Fibroblast of the conjunctiva (primary cell): ENCODE measurements at regions not wholly inside any gene's neighbourhood (a gene's known extent, or its start where the extent isn't known, plus 50 kb on each side); places are given as distances from the start of the nearest gene placed in this dataset.
"Not testable (repeated sequence)": the region's sequence is repeated elsewhere in the genome, so short reads cannot be mapped to it uniquely, and the experiment has no call there.

ENCODE experiments used
- DNase-seq: peaks from one replicate; pipeline ENCODE4 v3.0.0-alpha.2; 2010; ENCODE audit warnings: low read depth

DNA sequence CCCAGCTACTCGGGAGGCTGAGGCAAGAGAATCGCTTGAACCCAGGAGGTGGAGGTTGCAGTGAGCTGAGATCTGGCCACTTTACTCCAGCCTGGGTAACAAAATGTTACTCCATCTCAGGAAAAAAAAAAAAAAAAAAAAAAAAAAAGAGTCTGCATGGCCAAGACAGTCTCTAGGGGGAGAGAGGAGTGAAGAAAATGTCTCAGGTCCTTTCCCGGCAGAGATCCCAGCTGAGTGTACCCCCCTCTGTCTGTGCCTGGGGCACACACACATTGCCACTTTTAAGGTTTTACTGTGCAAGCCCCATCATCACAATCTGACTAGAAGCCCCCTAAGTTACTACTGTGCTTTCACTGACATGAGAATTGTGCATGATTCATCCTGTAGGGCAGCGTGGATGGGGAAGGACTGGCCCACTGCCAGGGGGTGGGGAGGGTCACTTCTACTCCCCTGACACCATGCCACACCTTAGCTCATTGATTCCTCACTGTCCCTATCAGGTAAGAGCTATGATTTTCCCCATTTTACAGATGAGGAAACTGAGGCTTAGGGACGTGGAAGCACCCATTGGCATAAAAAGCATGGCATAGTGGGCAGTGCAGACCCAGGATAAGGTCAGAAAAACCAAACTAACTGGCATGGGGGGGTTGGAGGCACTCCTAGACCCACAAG is 102.3 kb upstream of the LARP1 start:
- no peak for DNase-seq

DNA sequence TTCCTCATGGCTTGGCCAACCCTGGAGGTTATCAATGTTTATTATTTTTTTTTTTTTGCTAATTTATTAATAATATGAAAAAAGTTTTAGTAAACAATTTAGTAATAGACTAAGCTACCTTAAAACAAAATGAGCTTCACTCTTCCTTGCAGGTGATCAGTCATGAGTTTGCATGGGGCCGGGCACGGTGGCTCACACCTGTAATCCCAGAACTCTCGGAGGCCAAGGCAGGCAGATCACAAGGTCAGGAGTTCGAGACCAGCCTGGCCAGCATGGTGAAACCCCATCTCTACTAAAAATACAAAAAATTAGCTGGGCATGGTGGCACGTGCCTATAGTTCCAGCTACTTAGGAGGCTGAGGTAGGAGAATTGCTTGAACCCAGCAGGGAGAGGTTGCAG is 103.4 kb upstream of the LARP1 start:
- not testable (repeated sequence) for DNase-seq

DNA sequence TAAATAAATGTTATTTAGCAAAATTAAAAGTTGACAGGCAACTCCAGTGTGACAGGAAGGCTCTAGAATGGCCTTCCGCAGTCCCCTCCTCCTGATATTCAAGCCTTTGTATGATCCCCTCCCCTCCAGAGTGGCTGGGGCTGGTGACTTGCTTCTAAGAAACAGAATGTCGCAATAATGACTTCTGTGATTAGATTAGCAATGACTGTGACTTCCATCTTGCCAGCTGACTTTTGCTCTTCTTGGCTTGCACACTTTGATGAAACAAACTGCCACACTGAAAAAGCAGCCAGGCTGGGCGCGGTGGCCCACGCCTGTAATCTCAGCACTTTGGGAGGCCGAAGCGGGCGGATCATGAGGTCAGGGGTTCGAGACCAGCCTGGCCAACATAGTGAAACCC is 106.5 kb upstream of the LARP1 start:
- DNase-seq = no peak

DNA sequence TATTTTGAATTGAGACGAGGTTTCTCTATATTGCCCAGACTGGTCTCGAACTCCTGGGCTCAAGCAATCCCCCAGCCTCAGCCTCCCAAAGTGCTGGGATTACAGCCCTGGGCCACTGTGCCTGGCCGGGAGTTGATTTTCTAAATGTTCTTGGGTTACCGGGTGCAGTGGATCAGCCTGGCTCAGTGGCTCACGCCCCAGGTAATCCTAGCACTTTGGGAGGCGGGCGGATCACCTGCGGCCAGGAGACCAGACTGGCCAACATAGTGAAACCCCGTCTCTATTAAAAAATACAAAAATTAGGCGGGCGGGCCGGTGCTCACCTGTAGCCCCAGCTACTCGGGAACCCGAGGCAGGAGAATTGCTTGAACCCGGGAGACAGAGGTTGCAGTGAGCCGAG is 106.9 kb upstream of the LARP1 start:
- DNase-seq = no peak

DNA sequence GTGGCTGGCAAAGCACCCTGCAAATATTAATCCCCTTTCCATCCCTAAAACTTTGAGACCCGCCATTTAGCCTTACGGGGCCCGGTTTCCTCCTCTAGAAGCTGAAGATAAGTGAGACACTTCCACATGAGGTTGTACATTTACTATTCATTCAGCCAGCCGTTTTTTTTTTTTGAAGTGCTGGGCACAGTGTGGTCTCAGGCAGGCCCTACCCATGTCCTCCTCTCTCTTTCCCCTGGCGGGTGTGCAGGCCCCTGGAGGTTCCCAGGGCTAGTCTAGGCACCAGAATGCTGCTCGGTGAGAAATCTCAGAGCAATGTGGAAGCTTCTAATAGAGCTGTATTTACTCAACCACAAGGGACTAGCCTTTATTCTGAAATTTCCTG is 107.4 kb upstream of the LARP1 start:
- no peak for DNase-seq

DNA sequence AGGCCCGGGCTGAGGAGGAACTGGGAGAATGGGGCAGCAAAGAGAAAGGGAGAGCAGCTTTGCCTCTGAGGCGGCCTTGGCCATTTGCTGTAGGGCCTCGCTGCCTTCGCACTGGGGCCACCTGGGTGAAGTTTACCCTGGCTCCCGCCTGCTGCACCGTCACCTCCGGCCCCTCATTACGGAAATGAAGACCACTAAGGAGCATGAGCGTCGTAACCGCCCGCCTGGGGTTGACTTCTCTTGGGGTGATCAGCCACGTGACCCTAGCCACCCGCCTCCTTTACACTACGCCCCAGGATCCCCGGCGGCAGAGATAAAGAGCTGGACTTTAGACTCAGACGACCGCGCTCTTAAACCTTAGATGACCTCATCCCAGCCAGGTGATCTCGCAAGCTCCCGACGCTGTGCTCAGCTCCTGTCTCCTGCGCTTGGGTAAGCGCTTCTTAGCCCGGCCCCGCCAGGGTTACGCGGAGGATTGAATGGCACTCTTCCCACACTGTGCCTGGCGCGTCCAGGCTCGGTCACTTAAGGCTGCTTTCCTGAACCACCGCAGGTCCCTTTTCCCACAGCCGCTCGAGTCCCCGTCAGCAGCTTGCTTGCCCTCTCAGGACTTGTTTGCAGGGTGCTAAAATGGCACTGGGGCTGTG is 107.9 kb upstream of the LARP1 start:
- no peak for DNase-seq

DNA sequence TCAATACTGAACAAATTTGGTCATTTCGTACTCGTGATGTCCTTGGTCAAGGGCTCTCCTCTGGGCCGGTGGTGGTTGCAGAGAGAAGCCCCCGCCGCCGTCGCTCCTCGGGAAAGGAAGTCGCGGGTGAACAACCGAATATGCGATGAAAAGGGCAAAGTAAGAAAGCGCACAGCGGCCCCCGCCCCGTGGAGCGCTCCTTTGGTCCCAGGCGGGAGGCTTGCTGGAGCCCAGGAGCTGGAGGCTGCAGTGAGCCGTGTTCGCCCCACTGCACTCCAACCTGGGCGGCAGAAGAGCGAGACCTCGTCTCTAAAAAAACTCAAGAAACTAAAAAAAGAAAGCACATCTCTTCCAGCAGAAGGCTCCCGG is 108.4 kb upstream of the LARP1 start:
- no peak for DNase-seq

DNA sequence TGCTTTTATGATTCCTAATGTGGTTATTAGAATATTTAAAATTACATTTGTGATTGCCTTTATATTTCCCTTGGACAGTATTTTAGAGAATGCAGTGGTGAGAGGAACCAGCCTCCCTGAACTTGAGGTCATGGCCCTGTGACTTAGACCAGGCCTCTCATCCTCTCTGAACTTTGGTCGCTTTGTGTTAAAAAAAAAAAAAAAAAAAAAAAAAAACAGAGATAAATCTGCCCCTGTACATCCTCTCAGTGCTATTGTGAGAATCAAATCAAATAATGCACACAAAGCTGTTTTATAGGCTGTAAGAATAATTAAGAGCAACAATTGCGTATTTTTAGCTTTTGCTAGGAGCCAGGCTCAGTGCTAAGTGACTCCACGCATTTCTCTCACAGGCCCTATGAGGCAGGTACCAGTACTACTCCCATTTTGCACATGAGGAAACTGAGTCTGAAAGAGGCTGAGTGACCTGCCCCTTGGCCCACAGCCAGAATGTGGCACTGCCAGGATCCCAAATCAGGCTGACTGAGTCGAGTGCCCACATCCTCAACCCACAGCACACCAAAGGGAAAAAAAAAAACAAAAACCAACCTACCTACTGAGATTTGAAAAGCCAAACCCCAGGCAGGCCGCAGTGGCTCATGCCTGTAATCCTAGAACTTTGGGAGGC is 110.3 kb upstream of the LARP1 start:
- DNase-seq = no peak

DNA sequence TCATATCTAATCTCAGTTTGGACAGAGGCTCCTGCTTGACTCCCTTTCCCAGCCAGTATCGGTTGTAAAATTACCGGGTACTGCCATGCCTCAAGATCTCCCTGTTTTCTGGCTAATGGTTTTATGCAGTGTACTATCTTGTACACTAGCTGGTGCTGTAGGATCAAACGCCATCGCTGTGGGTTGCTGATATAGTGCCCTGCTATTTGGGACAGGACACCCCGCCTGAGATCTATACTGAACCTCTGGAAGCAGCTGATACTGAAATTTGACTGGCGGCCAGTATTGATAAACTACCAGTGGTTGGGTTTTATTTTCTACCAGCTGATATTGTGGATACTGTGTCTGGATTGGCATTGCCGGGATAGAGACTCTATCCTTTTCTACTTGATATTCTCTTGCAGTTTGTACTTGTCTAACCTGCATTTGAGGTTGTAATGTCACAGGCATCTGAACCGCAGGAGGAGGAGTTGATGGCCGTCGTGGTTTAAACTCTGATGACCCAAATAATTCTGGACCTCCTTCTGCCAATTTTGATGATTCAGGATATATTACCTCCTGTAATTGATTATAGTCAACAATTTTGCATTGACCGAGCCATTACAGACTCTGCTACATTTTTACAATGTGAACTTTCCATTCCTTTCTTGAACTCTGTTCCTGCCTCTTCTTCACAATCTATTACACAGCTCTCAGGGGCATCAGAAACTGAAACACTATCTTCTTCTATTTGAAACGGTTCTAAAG is 112.5 kb upstream of the LARP1 start:
- no peak for DNase-seq

DNA sequence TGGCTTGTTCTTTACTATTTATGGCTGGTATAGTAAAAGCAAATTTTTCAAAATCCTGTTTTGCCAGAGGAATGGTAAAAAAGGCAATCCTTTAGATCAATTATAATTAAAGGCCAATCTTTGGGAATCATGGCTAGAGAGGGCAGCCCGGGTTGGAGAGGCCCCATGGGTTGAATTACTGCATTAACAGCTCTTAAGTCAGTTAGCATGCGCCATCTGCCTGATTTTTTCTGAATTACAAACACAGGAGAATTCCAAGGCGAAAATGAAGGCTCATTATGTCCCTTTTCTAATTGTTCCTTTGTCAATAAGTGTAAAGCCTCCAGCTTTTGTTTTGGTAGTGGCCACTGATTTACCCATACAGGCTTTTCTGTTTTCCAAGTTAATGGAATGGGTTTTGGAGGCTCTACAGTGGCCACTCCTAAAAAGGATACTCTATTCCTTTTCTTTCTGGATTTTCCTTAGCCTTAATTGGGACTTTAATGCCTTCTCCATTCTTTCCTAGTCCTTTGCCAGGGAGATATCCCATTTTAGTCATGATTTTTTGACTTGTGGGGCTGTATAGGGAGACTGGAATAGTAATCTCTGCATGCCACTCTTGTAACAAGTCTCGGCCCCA is 114.9 kb upstream of the LARP1 start:
- DNase-seq = not testable (repeated sequence)

DNA sequence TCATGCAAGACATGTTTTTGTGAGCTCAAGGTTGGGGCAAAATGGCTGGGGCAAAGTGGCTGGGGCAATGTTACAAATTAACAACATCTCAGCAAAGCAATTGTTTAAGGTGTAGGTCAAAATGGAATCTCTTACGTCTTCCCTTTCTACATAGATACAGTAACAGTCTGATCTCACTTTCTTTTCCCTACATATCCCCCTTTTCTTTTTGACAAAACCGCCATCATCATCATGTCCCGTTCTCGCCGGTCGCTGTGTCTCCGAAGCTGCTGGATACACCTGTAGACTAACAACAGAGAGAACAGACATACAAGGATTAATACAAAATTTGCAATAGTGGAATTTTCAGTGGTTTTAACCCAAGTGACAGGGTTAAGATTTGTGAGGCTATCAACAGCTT is 118.4 kb upstream of the LARP1 start:
- not testable (repeated sequence) for DNase-seq

DNA sequence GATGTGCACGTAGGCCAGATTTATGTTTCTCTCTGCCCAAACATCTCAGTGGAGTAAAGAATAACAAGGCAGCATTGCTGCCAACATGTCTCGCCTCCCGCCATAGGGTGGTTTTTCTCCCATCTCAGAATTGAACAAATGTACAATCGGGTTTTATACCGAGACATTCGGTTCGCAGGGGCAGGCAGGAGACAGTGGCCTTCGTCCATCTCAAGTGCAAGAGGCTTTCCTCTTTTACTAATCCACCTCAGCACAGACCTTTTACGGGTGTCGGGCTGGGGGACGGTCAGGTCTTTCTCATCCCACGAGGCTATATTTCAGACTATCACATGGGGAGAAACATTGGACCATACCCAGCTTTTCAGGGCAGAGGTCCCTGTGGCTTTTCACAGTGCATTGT is 118.9 kb upstream of the LARP1 start:
- not testable (repeated sequence) for DNase-seq

DNA sequence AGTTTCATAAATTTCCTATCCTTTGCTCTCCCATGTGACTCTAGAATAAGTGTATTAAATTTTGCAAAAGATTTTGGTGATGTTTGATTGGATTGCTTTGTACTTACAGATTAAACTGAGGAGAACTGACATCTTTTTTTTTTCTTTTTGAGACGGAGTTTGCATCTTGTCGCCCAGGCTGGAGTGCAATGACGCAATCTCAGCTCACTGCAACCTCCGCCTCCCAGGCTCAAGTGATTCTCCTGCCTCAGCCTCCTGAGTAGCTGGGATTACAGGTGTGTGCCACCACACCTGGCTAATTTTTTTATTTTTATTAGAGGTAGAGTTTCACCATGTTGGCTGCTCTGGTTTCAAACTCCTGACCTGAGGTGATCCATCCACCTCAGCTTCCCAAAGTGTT is 121.4 kb upstream of the LARP1 start:
- DNase-seq = not testable (repeated sequence)

DNA sequence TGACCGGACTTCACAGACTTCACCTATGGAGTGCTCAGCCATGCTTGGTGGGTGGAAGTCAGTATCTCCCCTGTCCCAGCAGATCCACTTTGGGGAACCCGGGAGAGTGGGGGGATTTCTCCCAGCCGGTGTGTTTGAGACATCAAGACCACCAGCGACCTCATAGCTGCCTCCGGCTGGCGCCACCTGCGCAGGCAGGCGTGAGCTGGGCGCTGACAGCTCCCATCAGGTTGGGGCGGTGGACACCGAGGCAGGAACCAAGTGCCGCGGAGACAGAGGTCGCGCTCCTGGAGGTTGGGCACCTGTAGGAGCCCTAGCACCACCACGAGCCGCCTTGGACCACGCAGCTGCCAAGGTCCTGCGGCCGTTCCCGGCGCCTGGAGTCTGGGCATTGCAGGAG is 124.0 kb upstream of the LARP1 start:
- no peak for DNase-seq

DNA sequence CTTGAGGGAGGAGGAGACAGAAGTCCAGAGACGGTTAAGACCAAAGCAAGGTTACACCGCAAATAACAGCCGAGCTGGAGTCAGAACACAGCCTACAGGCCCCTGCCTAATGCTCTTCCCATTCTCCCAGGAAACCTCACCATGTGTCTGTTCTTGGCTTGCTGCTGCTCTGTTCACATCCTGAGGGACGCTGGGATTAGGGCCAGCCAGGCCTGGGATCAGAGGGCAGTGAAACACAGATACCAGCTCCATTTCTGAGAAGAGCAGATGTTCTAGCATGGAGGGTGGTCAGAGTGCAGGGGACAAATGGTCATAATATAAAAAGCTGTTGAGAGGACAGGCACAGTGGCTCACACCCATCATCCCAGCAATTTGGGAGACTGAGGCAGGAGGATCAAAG is 124.8 kb upstream of the LARP1 start:
- DNase-seq = no peak

DNA sequence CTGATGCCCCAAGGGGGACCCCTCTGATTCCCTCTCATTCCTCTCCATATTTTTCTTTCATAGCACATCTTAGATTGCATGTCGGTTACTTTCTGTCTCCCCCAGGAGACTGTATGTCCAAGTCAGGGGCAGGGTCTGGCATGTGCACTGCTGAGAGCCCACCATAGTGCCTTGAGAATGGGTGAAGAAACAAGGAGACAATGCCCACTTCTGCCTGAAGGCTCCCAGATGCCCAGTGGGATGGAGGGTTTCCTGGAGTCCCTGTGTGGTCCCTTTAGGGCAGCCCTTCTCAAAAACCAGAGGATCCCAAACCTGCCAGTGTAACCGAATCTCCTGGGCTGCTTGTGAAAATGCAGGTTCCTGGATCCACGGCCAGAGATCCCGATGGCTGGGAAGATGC is 126.5 kb upstream of the LARP1 start:
- DNase-seq = no peak

DNA sequence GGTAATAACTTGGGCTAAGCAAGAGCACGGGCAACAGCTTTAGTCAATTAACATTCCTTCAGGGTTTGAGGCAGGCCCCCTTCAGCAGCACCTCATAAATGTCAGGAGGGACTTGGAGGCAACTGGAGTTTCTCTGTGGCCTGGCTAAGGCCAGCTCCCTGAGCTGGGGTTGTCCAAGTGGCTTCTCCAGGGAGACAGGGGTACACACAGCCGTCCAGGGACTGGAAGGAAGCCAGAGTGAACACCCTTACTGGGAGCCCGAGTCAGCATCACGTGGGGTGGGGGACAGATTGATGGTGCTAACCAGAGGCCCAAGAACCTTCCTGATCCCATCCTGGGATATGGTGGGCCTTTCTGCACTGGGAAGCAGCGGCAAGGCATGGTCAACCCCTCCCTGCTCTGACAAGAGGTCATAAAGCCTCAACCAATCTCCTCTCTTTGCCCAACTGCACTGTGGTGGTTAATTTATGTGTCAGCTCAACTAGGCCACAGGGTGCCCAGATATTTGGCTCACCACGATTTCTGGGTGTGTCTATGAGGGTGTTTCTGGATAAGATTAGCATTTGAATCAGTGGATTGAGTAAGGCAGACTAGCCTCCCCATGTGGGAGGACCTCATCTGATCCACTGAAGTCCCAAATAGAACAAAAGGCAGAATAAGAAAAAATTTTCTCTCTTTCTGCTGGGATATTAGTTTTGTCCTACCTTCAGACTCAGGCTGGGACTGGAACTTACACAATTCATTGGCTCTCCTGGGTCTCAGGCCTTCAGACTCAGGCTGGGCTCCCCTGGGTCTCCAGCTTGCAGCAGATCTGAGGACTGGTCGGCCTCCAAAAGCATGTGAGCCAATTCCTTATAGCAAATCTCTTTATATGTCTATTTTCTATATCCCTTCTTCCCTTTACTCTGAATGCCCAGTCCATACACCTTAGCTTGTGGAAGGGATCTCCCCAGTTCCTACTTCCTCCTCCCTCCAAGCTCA is 127.2 kb upstream of the LARP1 start:
- no peak for DNase-seq

DNA sequence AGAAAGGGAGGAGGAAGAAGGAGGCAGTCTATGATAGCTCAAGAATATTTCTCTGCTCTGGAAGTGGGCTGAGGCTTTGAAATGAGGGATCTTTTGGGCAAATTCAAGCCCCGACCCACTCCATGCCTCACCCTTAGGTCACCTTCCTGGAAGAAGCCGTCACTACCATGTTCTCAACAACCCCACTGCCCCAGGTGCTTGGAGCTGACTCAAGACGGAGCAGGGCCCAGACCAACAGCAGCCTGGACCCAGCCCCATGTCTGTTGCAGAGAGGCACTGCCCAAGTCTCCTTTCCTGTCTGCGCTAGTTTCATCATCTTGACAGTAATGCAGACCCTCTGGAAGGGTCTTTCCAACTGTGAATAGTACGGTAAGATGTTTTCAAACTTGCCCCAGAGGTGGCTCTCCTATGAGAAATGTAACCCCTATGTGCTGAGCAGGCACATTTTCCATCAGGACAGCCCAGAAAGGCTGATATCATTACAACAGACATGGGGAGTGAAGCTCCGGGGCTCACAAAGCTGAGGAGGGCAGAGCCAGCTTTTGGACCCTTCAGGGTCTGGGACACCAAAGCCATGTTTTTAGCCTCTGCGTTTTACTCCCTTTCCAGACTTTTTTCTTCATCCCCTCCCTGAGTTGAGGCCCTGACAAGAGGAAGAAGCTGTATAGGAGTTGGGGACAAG is 128.2 kb upstream of the LARP1 start:
- DNase-seq = no peak

DNA sequence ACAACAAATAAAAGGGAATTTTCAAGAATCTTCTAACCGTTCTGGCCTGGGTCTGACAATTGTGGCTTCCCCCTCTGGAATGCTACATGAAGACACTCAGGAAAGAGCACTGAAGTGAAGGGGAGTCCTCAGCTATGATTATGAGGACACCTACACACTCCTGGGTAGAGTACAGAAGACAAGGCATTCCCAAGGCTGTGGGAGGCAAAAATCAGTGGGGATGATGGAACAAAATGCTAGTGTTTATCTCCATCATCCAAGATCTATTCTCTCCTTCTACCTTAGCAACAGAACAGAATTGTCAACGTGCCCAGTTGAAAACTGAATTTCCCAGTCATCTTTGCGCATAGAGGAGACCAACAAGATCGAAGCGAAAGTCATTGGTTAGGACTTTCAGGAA is 130.1 kb upstream of the LARP1 start:
- no peak for DNase-seq

DNA sequence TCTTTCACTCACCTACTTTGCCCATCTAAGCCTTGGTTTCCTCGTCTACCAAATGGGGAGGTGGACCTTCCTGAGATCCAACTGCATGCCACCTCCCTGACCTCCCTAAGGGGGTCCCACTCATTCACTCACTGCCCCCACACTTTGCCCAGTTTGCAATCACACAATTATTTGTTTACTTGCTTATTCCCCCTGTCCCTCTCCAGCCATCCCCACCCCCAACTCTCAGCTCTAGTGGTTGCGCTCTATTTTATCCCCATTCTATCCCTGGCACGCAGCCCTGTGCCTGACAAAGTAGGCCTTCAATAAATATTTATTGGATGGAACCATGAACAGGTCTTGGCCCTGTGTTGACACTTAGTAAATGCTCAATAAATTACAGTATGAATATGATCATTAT is 130.8 kb upstream of the LARP1 start:
- no peak for DNase-seq

DNA sequence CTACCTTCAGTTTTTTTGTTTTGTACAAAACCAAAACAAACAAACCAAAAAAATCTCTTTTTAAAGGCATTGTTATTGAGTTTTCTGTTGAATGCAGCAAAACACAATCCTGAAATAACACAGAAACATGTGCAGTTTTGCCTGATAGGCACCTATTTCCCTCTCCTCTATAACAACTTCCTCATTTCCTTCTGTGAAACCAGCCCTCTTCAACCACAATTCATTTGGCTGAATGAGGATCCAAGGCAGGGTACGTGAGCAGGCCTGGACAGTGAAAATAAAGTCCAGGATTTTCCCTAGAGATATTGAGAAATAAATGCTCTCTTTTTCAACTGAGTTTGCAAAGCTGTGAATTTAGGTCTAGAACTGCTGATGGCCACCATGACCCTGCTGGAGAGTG is 134.8 kb upstream of the LARP1 start:
- no peak for DNase-seq
